Stimulated activated CD4-positive, alpha-beta T cell treated with anti-CD3 and anti-CD28 coated beads, Interleukin-4, amount 100 ng/mL, for 48 hours (primary cell): ENCODE measurements at regions not wholly inside any gene's neighbourhood (a gene's known extent, or its start where the extent isn't known, plus 50 kb on each side); places are given as distances from the start of the nearest gene placed in this dataset.

Experiments
- DNase-seq, 2 donors: peaks; one replicate each; pipeline ENCODE4 v3.0.0-alpha.2; 2020; ENCODE audit warnings: low read depth in 2 of 2

GRCh38 chr6:168725802-168726201, 284.8 kb downstream of the SMOC2 start:
- DNase-seq, result no peak

GRCh38 chr6:168724669-168725570, 283.9 kb downstream of the SMOC2 start:
- no peak for DNase-seq

GRCh38 chr6:168724033-168724432, 283.0 kb downstream of the SMOC2 start:
- DNase-seq, result no peak

GRCh38 chr6:168722397-168722796, 281.4 kb downstream of the SMOC2 start:
- DNase-seq, result no peak

GRCh38 chr6:168721571-168721970, 280.6 kb downstream of the SMOC2 start:
- no peak for DNase-seq

GRCh38 chr6:168719901-168720300, 278.9 kb downstream of the SMOC2 start:
- no peak for DNase-seq

- no peak for DNase-seq
Observed at GRCh38 chr6:168718821-168719475, 278.0 kb downstream of the SMOC2 start.
